HG03095 (cell line): ENCODE measurements at regions not wholly inside any gene's neighbourhood (a gene's known extent, or its start where the extent isn't known, plus 50 kb on each side); places are given as distances from the start of the nearest gene placed in this dataset.

Source experiments
- ATAC-seq: cut with Tn5 transposase; IDR thresholded peaks from one replicate; pipeline ENCODE4 v1.9.1; 2021; ENCODE audit warnings: moderate library complexity; ENCODE audit not compliant: unreplicated experiment

DNA sequence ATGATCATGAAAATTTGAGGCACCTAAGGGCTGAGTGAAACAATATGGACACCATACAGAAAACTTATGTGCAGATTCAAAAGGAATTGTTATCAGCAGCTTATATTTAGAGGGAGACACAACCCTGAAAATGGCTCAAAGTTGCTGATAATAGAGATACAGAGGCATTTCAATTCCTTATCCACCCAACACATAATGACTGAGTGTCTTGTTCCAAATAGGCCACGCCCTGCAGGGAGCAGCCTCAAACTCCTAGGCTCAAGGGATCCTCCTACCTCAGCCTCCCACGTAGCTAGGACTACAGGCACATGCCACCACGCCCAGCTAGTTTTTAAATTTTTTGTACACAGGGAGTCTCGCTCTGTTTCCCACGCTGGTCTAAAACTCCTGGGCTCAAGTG is 79.0 kb downstream of the LBH start:
- no peak for ATAC-seq

- ATAC-seq = peak; percentile 65
Measured at GRCh38 chr2:30310955-30311354, 79.6 kb downstream of the LBH start.

DNA sequence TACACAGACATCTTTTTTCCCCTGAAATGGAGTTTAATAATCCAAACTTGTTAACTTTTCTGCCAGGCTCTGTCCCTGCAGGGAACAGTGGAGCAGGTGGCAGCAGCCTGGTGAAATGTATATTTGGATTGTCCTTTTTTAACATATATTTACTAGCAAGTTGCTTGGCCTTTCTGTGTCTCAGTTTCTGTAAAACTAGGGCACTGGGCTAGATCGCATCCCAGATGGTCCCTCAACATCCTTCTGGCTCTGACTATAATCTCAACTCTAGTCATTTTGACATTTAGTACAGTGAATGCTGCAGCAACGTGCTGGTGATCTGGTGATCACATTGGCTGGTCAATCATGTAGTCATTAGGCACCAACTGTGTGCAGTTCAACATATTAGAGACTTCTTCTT is 80.4 kb downstream of the LBH start:
- ATAC-seq = no peak

DNA sequence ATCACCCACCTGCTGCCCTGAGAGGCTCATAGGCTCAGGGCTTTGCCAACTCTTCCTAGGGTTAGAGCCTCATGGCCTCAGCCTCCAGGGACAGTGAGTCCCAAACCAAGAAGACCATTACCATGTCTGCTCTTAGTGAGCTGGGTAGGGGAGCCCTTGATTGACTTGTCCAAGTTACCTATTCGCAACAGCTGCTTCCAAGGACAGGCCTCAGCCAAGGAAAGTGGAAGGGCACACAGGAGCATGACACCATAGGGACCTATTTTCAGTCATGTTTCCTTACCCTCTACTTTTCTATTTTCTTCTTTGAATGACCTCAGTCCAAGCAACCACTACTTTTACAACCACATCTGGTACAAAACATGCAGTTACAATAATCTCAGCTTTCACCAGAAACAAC is 81.6 kb downstream of the LBH start:
- no peak for ATAC-seq

DNA sequence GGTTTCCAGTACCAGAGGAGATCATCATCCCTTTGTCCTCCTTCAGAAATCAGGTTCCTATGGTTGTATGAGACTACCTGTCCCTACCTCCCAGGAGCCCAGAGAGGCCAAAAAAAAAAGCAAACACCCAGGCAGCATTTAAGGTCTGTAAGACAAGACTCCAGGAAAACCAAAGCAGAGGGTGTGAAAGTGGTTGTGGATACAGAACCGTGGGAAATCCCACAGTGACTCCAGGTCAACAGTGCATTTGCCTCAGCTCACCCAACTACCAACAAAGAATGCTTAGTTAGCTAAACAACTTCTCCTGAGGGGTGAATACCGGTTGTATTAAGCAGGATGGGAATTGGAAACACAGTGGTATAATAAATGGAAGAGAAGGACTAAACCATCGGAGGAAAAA is 83.6 kb downstream of the LBH start:
- ATAC-seq = no peak

DNA sequence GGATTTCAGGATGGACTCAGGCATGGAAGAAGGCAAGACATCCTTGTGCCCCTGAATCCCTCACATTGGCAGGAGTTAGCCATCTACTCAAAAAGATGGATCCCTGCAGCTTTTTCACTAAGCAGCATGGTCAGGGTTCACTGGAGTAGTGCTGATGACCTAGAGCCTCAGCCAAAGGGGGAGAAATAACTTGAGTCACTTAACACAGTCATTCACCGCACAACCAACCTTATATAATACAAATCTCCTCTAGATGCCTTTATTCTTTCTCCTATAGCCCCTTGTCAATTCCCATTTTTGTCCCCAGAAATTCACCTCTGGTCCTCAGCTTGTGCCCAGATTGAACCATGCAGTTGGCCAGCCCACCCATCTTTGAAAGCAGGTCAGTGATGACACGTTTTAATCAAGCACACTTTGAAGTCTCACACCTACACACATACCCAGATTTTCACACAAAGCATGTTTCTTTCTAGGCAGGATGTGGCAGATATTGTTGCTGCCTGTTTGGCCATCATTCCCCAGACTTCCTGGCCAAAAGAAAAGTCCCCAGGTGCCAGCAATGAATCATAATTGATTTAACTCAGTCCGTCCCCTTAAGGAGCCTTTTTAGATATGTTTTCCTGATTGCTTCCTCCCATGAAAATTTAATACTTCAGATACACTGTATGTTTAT is 84.2 kb downstream of the LBH start:
- ATAC-seq = no peak

GRCh38 chr2:30316408-30316807 is 85.1 kb downstream of the LBH start:
- no peak for ATAC-seq

- no peak for ATAC-seq
Measured at GRCh38 chr2:30318987-30319782, 87.9 kb downstream of the LBH start.

GRCh38 chr2:30321466-30321865 is 90.1 kb downstream of the LBH start:
- no peak for ATAC-seq

- no peak for ATAC-seq
Measured at GRCh38 chr2:30323499-30323898, 92.2 kb downstream of the LBH start.

DNA sequence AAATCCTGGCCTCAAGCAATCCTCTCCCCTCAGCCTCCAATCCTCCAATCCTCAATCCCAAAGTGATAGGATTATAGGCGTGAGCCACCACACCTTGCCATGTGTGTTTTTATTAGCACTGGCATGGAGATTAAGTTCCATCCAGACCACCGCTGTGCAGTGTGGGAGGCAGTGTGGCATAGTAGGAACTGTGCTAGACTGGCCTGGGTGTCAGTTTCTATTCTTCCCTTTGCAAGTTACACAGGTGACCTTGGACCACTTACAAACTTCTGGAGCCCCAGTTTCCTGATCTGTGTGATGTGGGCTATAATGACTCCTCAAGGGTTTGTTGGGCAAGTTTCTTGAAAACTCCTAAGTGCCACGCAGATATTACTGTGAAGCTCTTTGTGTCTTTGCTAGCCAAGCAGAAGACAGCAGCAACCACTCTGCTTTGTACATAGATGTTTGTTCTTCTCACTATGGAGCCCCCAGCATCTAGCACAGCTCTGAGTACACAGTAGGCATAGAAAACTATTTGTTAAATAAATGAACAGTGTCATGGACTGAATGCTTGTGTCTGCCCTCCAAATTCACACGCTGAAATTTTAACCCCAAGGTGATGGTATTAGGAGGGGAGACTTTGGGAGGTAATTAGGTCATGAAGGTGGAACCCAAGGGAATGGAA is 93.0 kb downstream of the LBH start:
- no peak for ATAC-seq

DNA sequence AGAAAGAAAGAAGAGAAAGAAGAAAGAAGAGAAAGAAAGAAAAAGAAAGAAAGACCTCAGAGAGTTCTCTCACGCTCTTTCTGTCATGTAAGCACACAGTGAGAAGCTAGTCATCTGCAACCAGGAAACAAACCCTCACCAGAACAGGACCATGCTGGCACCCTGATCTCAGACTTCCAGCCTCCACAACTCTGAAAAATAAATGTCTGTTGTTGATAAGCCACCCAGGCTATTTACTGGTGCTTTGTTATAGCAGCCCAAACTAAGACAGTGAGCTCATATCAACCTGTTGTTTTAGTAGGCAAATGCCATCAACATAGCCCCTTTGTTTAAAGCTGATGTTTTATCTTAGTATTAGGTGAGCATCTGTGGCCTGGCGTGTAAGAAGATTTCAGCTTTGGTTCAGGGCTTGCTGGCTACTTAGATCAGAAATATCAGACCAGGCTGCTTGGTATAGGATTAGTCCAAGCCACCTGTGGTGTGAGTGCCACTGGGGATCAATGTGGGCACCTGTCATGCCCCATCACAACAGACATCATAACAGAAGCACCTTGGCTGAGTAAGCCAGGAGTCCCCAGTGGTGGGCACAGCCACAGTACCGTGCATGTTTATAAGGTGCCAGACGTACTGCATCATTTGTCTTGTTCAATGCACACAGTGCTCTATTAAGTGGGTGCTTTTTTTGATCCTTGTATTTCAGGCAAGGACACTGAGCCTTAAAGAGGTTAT is 94.4 kb downstream of the LBH start:
- ATAC-seq = no peak

GRCh38 chr2:30326497-30326896 is 95.2 kb downstream of the LBH start:
- no peak for ATAC-seq

GRCh38 chr2:30331038-30331437 is 99.7 kb downstream of the LBH start:
- no peak for ATAC-seq

DNA sequence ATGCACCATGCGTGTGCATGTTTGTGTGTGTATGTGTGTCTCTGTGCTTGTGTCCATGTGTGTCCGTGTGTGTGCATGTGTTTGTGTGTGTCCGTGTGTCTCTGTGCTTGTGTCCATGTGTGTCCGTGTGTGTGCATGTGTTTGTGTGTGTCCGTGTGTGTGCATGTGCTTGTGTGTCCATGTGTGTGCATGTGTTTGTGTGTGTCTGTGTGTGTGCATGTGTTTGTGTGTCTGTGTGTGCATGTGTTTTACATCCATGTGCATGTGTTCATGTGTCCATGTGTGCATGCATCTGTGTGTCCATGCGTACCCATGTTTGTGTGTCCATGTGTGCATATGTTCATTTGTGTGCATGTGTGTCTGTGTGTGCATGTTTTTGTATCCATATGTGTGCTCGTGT is 100.5 kb downstream of the LBH start:
- ATAC-seq = no peak

GRCh38 chr2:30332791-30333453 is 101.6 kb downstream of the LBH start:
- no peak for ATAC-seq

DNA sequence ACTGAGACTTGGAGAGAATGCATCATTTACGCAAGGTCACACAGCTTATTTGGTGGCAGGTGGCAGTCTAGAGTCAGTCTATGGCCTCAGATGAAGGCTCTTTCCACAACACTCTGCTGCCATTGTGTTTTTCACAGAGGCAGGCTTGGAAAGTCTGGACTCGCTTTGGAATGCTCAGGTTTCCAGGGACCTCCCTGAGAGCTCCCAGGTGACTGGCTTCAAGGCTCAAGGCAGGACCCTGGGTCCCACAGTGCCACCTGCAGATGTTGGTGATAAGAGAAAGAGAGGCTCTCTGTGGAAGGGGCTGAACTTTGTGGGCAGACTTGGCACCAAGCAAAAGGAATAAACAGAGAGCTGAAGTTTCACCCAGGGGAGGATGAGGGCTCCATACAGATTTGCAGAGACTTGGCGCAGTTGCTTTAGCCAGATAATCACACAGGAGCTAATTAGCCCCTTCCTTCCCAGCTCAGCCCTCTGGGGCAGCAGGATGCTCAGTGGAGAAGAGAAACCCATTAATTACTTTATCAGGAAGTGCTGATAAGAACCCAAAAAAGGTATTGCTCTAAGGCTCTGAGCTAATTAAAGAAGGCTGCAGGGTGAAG is 103.5 kb downstream of the LBH start:
- ATAC-seq = no peak

DNA sequence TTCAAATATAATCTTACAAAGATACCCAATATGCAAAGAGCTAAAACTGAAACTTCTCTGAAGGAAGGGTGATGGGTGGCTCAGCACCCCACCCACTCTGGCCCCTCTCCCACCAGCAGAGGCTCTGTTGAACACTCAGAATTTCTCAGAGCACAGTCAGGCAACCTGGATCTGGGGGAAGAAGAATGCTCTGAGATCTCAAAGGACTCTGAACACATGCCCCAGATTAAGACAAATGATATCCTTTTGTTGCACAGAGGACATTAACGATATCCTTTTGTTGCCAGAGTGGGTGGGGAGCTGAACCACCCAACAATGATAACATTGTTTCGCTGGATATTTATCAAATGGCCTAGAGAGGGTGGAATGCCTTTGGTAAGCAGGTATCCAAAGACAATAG is 104.8 kb downstream of the LBH start:
- no peak for ATAC-seq

- ATAC-seq = peak; percentile 92
Measured at GRCh38 chr2:30336978-30337841, 105.9 kb downstream of the LBH start.

DNA sequence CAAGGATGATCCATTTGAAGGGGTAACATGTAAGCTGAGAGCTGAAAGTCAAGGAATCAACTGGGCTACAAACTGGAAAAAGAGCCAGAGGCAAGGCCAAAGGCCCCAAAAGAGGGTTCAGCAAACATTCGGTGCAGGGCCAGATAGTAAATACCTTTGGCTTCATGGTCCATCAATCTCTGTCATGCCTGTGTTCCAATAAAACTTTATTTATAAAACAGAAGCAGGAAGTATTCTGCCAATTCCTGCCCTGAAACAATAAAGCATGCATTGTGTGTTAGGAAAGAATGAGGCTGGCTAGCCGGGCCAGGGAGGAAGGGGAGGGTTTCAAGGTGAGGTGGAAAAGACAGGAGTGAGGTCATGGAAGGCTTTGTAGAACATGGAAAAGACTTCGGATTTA is 107.1 kb downstream of the LBH start:
- no peak for ATAC-seq
